ENCODE measurements at regions not wholly inside any gene's neighbourhood (a gene's known extent, or its start where the extent isn't known, plus 50 kb on each side); places are given as distances from the start of the nearest gene placed in this dataset.
"Not testable (repeated sequence)": the region's sequence is repeated elsewhere in the genome, so short reads cannot be mapped to it uniquely, and the experiment has no call there.

DNA sequence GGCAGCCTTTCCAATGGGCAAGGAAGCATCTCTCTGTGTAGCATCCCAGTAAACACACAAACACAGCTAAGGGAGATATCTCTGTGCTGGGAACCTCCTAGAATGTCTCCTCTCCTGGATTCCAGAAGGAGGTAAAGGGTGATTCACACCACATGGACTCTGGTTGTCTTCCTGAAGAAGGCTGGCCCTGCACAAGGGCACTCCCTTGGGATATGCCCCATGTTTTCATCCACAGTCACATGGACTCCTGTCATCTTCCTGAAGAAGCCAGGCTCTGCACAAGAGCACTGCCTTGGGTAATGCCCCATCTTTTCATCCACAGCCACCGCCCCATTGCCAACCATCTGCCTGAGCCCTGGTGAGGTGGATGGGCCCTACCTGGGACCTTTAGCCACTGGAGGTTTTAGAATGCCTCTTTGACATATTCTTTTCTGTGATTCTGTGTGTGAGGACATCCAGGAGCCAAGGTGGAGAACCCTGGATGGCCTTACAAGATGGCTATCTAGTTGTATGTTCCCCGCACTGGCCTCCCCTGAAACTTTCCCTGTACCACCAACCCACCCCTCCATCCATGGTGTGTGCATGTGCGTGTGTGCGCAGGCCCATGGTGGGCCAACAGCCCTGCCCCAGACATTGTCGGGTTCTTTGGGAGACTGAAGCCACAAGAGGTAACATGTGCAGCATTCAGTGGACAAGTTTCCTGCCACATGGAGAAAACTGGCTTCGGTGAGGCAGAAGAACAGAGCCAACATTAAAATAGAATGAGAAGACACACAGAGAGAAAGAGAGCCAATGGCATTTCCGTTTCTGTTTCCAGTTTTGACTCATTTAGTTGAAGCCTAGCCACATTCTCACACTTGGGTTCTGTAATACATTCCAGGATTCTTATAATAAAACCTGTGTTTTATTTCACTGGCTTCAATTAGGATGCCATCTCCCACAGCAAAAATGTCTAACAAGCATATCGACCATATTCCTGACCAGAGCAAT lies 110.2 kb upstream of the CST7 start:
- no peak for DNase-seq

DNA sequence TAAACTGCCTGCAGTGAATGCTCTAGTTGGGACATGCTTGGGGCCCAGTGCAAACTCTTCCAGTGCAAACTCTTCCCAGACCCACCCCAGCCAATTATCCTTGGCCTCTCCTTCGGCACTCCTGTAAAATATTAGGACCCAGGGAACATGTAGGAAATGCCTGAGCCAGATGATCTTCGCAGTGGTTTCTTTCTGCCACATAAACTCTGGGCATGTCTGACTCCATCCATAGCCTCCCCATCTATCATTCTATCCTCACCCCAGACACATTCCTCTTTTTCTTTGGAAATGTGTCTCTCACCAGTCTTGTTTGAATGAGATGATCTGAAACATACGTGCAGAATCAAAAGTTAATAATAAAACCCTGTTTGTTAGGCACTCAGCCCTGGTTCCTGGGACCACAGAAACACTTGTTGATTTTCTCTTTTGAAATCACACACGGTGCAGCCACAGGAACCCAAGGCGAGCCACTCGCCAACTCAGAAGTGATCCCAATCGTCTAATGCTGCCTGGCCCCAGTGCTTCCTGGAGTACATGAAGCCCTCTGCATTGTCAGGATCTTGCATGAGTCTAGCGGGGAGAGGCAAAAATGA lies 108.9 kb upstream of the CST7 start:
- DNase-seq, result no peak

DNA sequence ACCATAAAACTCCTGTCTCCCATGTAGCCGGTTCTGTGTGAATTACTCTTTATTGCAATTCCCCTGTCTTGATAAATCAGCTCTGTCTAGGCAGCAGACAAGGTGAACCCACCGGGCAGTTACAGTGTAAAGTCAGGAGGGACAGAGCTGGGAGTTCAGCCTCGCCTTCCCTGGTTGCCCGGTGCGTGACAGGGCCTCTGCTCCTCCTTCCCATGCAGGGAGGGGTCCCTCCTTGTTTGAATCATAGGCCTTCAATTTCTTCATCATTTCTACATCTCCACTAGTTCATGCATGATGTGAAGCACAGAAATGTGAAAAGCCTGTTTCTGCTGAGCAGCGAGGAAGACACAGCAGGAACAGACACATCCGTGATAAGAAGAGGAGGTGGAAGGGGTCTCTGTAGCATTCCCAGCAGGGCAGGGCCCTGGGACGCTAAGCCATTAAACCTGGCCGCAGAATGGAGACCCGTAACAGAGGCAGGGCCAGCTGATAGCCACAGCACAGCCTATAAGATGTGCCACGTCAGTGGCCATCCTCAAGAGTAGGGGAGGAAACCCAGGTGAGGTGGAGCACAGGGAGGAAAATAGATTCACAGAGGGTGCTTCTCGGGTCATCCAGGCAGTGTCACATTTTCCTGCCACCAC lies 106.7 kb upstream of the CST7 start:
- DNase-seq, result no peak

DNA sequence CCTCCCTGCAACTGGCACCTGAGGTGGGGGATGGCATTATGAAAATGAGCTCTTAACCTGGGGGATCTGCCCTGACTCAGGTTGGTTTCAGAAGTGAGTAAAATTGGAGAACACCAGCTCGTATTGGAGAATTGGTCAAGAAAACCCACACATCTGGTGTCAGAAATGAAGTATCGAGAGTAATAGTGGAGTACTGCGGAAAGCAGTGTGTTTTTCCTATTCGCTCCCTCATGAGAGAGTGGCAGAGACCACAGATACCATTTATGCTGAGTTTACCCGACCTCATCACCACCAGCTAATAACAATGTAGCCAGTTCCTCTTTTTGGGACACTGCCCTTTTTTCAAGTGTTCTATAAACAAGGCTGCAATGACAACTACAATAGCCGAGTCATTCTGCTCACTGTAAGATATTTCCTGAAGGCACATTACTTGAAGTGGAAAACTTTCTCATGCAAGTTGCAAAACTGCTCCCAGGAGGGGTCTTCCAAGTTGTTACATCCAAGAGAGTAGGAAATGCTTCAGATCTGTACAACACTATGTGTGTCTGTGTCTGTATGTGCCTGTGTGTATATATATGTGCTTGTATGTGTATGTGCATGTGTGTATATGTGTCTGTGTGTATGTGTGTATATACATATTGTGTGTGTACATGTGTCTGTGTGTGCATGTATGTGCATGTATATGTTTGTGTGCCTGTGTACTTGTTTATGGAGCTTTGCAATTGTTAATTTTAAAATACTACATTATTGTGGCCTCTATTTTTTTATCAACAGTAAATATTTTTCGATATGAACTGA lies 106.0 kb upstream of the CST7 start:
- DNase-seq, result no peak

DNA sequence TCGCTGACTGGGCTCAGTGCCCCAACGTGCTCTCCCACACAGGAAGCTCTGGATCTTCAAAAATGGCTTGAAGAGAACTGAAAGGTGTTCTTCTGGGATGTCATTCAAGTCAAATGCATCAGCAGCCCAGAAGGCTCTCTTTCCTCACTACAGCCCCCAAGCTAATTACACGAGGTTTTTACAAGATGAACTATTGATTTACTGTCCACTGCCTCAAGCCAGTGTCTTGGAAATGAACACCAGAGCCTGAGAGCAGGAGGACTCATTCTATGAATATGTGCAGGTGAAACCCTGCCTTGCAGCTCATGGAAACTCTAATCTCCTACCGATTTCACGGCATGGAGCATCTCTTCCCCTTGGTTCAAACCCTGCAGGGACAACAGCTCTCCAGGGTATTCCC lies 98.9 kb upstream of the CST7 start:
- DNase-seq, result no peak

DNA sequence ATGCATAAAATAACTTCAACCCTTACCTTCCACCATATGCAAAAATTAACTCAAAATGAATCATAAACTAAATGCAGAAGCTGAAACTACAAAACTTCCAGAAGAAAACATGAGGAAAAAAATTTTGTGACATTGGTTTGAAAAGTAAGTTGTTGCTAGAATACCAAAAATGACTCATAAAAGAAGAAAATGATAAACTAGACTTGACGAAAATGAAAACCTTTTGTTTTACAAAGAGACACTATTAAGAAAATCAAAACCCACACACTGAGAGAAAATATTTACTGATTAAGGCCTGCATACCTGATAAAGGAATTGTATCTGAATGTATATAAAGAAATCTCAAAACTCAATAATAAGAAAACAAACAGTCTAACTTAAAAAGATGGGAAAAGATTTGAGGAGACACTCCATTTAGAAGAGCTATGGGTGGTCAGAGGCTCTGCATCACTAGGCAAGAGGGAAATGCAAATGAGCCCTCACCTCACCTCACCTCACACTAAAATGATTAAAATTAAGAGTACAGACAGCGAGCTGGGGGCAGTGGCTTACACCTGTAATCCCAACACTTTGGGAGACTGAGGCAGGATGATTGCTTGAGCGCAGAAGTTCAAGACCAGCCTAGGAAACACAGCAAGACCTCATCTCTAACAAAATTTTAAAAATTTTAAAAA lies 97.6 kb upstream of the CST7 start:
- DNase-seq, result no peak

DNA sequence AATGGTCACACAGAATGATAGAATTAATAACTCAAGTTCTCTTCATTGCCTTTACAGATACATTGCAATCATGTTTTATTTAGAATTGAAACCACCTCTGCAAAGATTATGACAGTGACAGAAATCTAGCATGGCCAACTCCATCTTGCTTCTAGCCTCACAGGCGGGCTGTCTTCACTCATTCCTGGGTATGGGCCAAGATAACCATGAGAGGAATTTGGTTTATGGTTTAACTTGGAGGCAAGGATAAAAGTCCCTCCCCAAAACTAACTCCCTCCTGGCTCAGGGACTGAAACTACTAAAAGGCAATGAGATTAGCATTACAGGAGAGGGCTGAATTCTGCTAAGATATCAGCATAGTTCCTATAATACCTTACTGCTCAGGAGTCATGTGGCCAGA lies 95.2 kb upstream of the CST7 start:
- DNase-seq, result no peak

DNA sequence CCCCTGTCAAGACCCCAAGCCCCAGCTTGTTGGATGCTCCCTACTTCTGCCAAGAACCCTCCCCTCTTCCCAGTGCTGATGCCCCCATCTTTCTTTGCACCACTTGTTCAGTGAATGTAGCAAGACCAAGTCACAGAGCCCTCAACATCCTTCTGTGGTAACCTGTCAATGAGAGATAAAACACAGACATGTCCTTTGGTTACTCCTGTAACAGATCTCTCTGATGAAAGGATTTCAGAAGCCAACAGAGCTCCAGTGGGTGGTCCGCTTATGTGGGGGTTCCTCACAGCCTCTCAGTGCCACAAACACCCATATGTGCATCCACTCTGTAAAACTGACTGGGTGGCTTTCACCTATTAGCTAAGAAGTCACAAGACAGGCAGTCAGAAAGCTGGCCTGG lies 93.2 kb upstream of the CST7 start:
- no peak for DNase-seq

DNA sequence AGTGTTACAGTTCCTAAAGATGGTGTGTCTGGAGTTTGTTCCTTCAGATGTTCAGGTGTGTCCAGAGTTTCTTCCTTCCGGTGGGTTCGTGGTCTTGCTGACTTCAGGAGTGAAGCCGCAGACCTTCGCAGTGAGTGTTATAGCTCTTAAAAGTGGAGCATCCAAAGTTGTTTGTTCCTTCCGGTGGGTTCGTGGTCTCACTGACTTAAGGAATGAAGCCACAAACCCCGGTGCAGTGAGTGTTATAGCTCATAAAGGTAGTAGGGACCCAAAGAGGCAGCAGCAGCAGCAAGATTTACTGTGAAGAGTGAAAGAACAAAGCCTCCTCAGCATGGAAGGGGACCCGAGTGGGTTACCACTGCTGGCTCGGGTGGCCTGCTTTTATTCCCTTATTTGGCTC lies 90.6 kb upstream of the CST7 start:
- DNase-seq, result not testable (repeated sequence)

DNA sequence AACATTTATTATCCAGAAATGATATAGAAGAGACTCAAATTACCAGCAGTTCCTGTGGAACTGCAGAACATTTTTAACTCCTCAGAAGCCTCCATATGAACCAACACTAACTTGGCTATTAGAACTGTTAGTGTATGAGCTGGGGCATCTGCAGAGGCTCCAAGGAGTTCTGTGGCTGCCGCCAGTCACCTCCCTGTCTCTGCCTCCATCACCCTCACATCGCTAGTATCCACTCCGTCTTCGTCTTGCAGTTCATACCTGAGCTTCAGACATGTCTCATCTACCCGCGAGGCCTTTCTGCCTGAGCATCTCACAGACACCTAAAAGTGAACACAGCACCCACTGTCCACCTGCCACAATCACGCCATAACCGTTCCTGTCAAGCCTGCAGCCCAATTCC lies 89.5 kb upstream of the CST7 start:
- DNase-seq, result no peak

DNA sequence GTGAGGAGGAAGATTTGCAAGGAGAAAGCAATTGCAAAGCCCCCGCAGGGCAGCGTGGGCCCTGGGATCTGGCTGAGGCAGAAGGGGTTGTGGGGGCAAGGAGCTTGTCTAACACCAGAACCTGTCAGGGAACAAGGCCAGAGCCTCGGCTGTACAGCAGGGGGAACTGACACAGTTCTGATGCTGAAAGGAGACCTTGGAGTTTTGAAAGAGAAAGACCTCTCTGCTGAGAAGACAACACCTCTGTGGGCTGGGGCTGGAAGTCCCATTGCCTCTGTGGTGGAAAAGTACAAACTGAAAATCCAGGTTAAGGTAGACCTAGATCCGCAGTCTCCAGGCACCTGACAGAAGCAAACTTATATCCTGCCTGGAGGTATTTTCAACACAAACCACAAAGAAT lies 86.9 kb upstream of the CST7 start:
- DNase-seq, result no peak

DNA sequence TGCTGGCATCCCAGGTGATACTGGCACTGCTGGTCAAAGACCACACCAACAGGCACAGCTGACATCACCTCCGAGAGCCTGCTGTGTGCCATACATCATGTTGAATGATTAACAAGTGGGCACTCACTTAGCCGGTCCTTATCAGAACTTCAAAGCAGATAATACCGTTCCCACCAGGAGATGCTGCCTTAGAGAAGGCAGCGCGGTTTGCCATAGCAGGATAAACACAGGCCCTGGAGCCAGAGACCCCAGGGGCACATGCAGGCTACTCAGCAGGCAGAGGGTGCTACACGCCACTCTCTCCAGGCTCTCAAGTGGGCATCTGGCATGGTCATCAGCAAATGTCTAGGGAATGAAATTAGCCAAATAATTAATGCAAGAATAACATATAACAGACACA lies 86.5 kb upstream of the CST7 start:
- no peak for DNase-seq

DNA sequence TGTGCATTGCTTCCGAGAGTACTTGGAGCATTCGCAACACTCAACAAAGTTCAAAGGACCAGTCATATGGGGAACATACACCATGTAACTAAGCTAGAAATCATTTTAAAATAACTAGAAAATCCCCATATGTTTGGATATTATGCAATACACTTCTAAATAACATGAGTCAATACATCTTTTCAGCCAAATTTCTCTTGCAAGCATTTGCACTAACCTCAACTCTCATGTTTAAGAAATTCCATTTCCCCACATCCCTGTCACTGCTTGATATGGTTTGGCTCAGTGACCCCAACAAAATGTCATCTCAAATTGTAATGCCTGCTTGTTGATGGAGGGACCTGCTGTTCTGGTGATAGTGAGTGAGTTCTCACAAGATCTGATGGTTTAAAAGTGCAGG lies 85.7 kb upstream of the CST7 start:
- no peak for DNase-seq

DNA sequence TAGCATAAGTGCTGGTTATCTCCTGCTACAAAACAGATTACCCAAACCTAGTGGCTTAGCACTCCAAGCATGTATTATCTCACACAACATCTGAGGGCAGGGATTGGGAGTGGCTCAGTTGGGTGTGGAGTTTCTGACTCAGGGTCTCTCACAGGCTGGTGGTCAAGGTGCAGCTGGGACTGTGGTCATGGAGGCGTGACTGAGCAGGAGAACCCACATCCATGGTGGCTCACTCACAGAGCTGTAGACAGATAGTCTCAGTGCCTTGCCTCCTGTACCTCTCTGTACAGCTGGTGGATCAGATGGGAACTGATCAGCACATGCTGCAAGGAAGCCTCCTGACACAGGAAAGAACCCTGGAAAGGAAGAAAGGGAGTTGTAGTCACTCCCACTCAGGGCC lies 83.1 kb upstream of the CST7 start:
- no peak for DNase-seq

DNA sequence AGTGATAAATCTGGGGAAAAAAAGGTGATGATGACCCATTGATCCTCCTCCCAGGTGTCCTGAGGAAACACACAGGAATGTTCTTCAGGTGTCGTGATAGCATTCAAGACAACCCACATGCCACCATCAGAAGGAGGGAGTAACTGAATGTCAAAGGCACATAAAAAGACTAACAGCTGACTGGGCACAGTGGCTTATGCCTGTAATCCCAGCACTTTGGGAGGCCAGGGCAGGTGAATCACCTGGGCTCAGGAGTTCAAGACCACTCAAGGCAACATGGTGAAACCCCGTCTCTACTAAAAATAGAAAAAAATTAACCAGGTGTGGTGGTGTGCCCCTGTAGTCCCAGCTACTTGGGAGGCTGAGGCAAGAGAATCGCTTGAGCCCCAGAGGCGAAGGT lies 82.3 kb upstream of the CST7 start:
- no peak for DNase-seq

DNA sequence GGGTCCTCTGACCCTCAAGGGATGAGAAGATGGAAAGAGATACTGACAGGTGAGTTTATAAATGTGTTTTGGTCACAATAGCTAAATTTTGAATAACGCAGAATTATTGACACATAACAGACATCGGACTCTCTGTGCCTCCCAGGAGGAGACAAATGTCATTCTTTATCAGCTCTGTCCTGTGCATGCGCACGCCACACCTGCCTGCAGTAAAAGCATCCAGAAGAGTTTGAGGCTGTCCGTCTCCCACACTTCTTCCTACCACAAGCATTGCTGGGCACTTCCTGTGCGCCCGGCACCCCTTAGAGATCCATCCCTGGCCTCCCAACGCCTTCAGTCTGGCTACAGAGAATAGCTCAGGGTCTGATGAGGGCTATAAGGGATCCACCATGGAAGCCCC lies 81.5 kb upstream of the CST7 start:
- DNase-seq, result no peak

DNA sequence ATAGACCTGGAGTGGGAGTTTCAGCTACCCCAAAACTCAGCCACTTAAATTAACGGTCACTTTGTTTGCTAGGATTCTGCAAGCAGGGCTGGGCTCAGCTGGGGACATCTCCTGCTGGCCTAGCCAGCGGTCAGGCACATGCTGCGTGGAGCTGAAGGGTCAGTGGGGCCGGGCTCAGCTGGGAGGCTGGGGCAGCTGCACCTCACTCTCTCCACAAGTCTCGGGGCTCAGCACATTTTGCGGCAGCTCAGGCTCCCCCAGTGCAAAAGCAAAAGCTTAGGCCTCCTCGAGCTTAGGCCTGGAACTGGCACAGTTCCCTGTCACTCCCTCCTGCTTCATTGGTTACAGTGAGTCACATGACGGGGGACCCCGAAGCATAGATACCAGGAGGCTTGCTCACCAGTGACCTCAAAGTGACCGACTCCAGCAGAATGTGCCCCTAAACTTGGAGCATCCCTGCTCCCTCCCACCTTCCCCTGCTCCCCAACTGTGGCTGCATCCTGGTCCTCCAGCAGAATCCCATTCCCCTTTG lies 80.6 kb upstream of the CST7 start:
- DNase-seq, result no peak

DNA sequence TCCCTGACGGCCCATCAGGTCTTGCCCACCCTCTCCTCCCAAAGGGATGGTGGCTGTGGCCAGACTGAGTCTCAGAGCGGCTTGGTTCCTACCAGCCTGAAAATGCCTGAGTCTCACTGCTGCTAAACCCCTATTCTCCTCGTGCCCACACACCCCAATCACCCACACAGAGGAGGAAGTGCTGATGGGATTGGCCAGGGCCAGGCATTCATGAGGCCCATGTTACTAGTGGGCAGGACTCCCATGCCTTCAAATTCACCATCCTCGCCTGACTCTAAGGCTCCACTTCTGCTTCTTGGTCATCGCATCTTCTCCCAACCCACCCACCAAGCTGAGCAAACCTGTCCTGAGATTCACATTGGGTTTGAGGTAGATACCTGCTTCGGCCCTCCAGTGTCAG lies 80.1 kb upstream of the CST7 start:
- DNase-seq, result no peak

DNA sequence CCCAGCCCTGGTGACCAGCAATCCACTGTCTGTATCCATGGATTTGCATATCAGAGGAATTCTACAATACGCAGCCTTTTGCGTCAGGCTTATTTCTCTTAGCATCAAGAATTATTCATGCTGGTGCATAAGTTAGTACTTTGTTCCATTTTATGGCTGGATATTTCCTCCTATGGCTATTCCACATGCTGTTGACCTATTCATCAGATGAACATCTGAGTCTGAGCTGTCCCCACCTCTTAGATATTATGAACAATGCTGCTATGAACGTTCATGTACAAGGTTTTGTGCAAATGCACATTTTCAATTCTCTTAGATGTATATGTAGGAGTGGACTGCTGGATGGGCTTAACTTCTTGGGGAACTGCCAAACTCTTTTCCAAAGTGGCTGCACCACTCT lies 79.0 kb upstream of the CST7 start:
- no peak for DNase-seq

DNA sequence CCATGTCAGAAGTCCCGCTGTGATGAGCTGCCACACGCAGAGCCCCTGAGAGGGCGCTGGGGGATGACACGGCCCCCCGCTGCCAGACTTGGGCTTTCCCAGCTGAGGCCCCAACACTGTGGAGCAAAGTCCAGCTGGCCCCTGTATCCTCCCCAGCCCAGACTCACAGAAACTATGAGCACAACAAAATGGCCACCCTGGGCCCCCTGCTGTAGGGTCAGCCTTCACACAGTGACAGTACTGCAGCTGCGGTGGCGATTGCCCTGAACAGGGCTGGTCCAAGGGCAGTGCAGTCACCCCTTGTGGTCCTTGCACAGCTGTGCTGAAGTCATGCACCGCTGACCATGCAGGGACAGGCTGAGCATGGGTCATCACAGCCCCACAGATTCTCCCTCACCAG lies 78.2 kb upstream of the CST7 start:
- no peak for DNase-seq

DNA sequence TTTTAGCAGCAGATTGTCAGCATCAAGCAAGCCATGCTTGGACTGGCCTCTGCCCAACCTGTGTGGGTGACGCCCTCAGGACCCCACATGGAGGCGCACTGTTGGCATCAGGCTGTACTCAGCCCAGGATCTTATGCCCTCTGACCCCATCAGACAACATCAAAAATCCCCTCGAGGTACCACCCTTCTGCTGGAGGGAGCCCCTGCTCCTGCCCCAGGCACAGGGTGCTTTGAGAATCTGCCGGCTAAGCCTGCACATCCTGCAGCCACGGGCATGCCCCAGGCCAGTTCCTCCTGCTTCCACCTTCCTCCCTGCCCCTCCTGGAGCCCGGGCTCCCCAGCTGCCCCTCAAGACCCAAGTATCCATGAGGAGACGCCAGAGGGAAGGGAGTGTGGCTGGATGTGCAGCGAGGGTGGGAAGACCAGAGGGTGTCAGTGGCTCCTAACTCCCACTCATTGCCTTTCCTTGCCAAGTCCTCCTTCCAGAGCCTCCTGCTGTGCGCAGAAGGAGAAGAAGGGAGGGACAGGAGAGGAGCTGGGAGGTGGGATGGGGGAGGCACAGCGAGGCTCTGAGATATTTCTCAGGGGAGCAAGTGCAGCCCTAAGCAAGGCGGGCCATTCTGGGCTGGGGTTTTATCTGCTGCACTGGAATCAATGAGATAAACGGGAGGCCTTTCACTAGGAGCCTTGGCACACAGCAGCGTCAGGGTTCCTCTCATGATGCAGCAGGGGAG lies 77.4 kb upstream of the CST7 start:
- no peak for DNase-seq
